ENCODE measurements at regions not wholly inside any gene's neighbourhood (a gene's known extent, or its start where the extent isn't known, plus 50 kb on each side); places are given as distances from the start of the nearest gene placed in this dataset.

- TF ChIP-seq CTCF (IDR thresholded peaks at IDR 0.05) (no peak), POLR2AphosphoS5 (IDR thresholded peaks at IDR 0.05) (no peak)
These were observed 411.5 kb downstream of the RASEF start for GRCh38 chr9:82651474-82651873.

Measured in suprapubic skin (tissue), 3 donors.